ENCODE measurements at regions not wholly inside any gene's neighbourhood (a gene's known extent, or its start where the extent isn't known, plus 50 kb on each side); places are given as distances from the start of the nearest gene placed in this dataset.
"Not testable (repeated sequence)": the region's sequence is repeated elsewhere in the genome, so short reads cannot be mapped to it uniquely, and the experiment has no call there.

- no peaks in the 10 kb centered on the region for H3K4me1 ChIP-seq (ENCODE audit: control insufficient read depth in 5 of 5, insufficient read depth in 5 of 5, low read length in 5 of 5)
- no peaks in the 10 kb centered on the region for H3K36me3 ChIP-seq (ENCODE audit: control insufficient read depth in 5 of 5, insufficient read depth in 5 of 5, low read length in 5 of 5)
- no peak overlapping the region for H3K9ac ChIP-seq (ENCODE audit: low read length in 5 of 5)
- no peaks in the 10 kb centered on the region for H3K27me3 ChIP-seq (ENCODE audit: control insufficient read depth in 5 of 5, insufficient read depth in 4 of 5, low read length in 5 of 5)
- peaks cover 0 to 4% (median 0%) of the 10 kb centered on the region in 5 donors for H3K9me3 ChIP-seq (ENCODE audit: control insufficient read depth in 5 of 5, low read length in 5 of 5)
- no peak overlapping the region for H3K27ac ChIP-seq (ENCODE audit: low read depth, low read length)
- H3K4me3 ChIP-seq (ENCODE audit: low read depth in 1 of 5, low read length in 5 of 5) = no peak overlapping the region
Observed at GRCh38 chr5:34464829-34465228, 191.3 kb upstream of the RAI14 start.

DNA sequence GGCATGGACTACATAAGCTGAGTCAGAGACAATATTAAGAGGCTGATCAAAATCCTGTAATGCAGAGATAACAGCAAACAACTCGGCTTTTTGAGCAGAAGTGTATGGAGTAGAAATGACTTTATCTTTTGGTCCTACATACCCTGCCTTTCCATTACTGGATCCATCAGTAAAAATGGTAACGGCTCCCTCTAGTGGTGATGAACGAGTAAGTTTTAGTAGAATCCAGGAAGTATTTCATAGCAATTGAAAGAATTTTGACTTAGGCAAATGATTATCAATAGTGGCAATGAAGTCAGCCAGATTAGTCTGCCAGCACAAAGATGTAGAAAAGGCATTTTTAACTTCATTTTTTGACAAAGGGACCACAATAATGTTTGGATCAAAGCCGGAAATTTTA is 190.8 kb upstream of the RAI14 start:
- H3K27ac ChIP-seq (ENCODE audit: low read depth, low read length); H3K4me1 ChIP-seq (ENCODE audit: control insufficient read depth in 5 of 5, insufficient read depth in 5 of 5, low read length in 5 of 5); H3K4me3 ChIP-seq (ENCODE audit: low read depth in 1 of 5, low read length in 5 of 5); H3K36me3 ChIP-seq (ENCODE audit: control insufficient read depth in 5 of 5, insufficient read depth in 5 of 5, low read length in 5 of 5); H3K27me3 ChIP-seq (ENCODE audit: control insufficient read depth in 5 of 5, insufficient read depth in 4 of 5, low read length in 5 of 5); H3K9ac ChIP-seq (ENCODE audit: low read length in 5 of 5); H3K9me3 ChIP-seq (ENCODE audit: control insufficient read depth in 5 of 5, low read length in 5 of 5): not testable (repeated sequence)

GRCh38 chr5:34466519-34467388 is 189.4 kb upstream of the RAI14 start:
- H3K4me3 ChIP-seq (ENCODE audit: low read depth in 1 of 5, low read length in 5 of 5) = not testable (repeated sequence)

GRCh38 chr5:34467436-34467835 is 188.7 kb upstream of the RAI14 start:
- H3K36me3 ChIP-seq (ENCODE audit: control insufficient read depth in 5 of 5, insufficient read depth in 5 of 5, low read length in 5 of 5) = no peaks in the 10 kb centered on the region
- no peak overlapping the region for H3K4me3 ChIP-seq (ENCODE audit: low read depth in 1 of 5, low read length in 5 of 5)
- H3K27ac ChIP-seq (ENCODE audit: low read depth, low read length) = no peak overlapping the region
- H3K4me1 ChIP-seq (ENCODE audit: control insufficient read depth in 5 of 5, insufficient read depth in 5 of 5, low read length in 5 of 5) = no peaks in the 10 kb centered on the region
- no peak overlapping the region for H3K9ac ChIP-seq (ENCODE audit: low read length in 5 of 5)
- H3K27me3 ChIP-seq (ENCODE audit: control insufficient read depth in 5 of 5, insufficient read depth in 4 of 5, low read length in 5 of 5) = no peaks in the 10 kb centered on the region
- no peaks in the 10 kb centered on the region for H3K9me3 ChIP-seq (ENCODE audit: control insufficient read depth in 5 of 5, low read length in 5 of 5)

More at GRCh38 chr5:34466519-34467388, 189.4 kb upstream of the RAI14 start:
- not testable (repeated sequence) for H3K27ac ChIP-seq (ENCODE audit: low read depth, low read length); H3K27me3 ChIP-seq (ENCODE audit: control insufficient read depth in 5 of 5, insufficient read depth in 4 of 5, low read length in 5 of 5); H3K9ac ChIP-seq (ENCODE audit: low read length in 5 of 5); H3K36me3 ChIP-seq (ENCODE audit: control insufficient read depth in 5 of 5, insufficient read depth in 5 of 5, low read length in 5 of 5); H3K4me1 ChIP-seq (ENCODE audit: control insufficient read depth in 5 of 5, insufficient read depth in 5 of 5, low read length in 5 of 5); H3K9me3 ChIP-seq (ENCODE audit: control insufficient read depth in 5 of 5, low read length in 5 of 5)

GRCh38 chr5:34467984-34468383 is 188.1 kb upstream of the RAI14 start:
- H3K27me3 ChIP-seq (ENCODE audit: control insufficient read depth in 5 of 5, insufficient read depth in 4 of 5, low read length in 5 of 5); H3K4me1 ChIP-seq (ENCODE audit: control insufficient read depth in 5 of 5, insufficient read depth in 5 of 5, low read length in 5 of 5); H3K27ac ChIP-seq (ENCODE audit: low read depth, low read length); H3K9ac ChIP-seq (ENCODE audit: low read length in 5 of 5); H3K4me3 ChIP-seq (ENCODE audit: low read depth in 1 of 5, low read length in 5 of 5); H3K36me3 ChIP-seq (ENCODE audit: control insufficient read depth in 5 of 5, insufficient read depth in 5 of 5, low read length in 5 of 5); H3K9me3 ChIP-seq (ENCODE audit: control insufficient read depth in 5 of 5, low read length in 5 of 5): not testable (repeated sequence)

DNA sequence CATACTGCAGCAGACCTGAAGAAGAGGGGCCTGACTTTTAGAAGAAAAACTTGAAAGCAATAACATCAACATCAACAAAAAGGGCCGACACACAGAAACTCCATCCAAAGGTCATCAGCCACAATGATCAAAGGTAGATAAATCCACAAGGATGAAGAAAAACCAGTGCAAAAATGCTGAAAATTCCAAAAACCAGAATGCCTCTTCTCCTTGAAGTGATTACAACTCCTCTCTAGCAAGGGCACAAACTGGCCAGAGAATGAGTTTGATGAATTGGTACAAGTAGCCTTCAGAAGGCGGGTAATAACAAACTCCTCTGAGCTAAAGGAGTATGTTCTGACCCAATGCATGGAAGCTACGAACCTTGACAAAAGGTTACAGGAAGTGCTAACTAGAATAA is 186.2 kb upstream of the RAI14 start:
- H3K9ac ChIP-seq (ENCODE audit: low read length in 5 of 5) = no peak overlapping the region
- no peak overlapping the region for H3K4me3 ChIP-seq (ENCODE audit: low read depth in 1 of 5, low read length in 5 of 5)
- H3K27ac ChIP-seq (ENCODE audit: low read depth, low read length) = no peak overlapping the region
- H3K9me3 ChIP-seq (ENCODE audit: control insufficient read depth in 5 of 5, low read length in 5 of 5) = no peaks in the 10 kb centered on the region
- peaks cover 0 to 4% (median 0%) of the 10 kb centered on the region in 5 donors for H3K27me3 ChIP-seq (ENCODE audit: control insufficient read depth in 5 of 5, insufficient read depth in 4 of 5, low read length in 5 of 5)
- H3K36me3 ChIP-seq (ENCODE audit: control insufficient read depth in 5 of 5, insufficient read depth in 5 of 5, low read length in 5 of 5) = no peaks in the 10 kb centered on the region
- H3K4me1 ChIP-seq (ENCODE audit: control insufficient read depth in 5 of 5, insufficient read depth in 5 of 5, low read length in 5 of 5) = no peaks in the 10 kb centered on the region

- peaks cover 3 to 12% (median 4%) of the 10 kb centered on the region in 5 donors for H3K27me3 ChIP-seq (ENCODE audit: control insufficient read depth in 5 of 5, insufficient read depth in 4 of 5, low read length in 5 of 5)
- no peak overlapping the region for H3K4me3 ChIP-seq (ENCODE audit: low read depth in 1 of 5, low read length in 5 of 5)
- no peaks in the 10 kb centered on the region for H3K36me3 ChIP-seq (ENCODE audit: control insufficient read depth in 5 of 5, insufficient read depth in 5 of 5, low read length in 5 of 5)
- no peaks in the 10 kb centered on the region for H3K4me1 ChIP-seq (ENCODE audit: control insufficient read depth in 5 of 5, insufficient read depth in 5 of 5, low read length in 5 of 5)
- no peaks in the 10 kb centered on the region for H3K9me3 ChIP-seq (ENCODE audit: control insufficient read depth in 5 of 5, low read length in 5 of 5)
- H3K27ac ChIP-seq (ENCODE audit: low read depth, low read length) = no peak overlapping the region
- H3K9ac ChIP-seq (ENCODE audit: low read length in 5 of 5) = no peak overlapping the region
Observed at GRCh38 chr5:34474573-34475021, 181.5 kb upstream of the RAI14 start.

DNA sequence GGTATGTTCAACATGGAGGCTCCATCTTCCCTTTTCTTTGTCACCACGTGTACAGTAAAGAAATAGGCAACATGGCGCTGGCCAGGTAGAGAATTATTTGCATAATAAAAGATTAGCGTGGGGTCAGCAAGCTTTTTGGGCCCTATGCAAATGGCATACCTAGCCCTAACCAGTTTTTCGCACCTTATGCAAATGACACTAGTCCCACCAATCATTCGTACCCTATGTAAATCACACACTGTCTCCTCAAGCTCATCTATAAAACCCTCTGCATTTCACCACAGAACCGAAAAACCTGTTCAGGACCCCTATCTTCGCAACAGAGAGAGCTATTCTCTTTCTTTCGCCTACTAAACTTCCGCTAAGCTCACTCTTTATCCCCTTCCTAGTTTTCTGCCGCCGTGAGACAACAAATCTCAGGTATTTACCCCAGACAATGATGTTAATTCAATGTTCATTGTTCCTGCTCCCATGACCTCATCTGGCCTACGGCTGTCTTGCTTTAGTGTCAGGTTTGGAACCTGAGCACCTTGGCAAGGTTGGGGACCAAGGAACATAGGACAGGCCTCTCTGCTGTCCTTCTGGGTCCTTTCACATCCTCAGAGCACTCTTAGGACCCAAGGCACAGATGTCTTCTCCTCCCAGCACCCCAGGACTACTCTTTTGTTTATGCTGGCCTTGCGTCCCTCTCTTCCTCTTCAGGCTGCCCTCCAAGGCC is 180.7 kb upstream of the RAI14 start:
- no peaks in the 10 kb centered on the region for H3K4me1 ChIP-seq (ENCODE audit: control insufficient read depth in 5 of 5, insufficient read depth in 5 of 5, low read length in 5 of 5)
- peaks cover 3 to 12% (median 4%) of the 10 kb centered on the region in 5 donors for H3K27me3 ChIP-seq (ENCODE audit: control insufficient read depth in 5 of 5, insufficient read depth in 4 of 5, low read length in 5 of 5)
- no peak overlapping the region for H3K4me3 ChIP-seq (ENCODE audit: low read depth in 1 of 5, low read length in 5 of 5)

DNA sequence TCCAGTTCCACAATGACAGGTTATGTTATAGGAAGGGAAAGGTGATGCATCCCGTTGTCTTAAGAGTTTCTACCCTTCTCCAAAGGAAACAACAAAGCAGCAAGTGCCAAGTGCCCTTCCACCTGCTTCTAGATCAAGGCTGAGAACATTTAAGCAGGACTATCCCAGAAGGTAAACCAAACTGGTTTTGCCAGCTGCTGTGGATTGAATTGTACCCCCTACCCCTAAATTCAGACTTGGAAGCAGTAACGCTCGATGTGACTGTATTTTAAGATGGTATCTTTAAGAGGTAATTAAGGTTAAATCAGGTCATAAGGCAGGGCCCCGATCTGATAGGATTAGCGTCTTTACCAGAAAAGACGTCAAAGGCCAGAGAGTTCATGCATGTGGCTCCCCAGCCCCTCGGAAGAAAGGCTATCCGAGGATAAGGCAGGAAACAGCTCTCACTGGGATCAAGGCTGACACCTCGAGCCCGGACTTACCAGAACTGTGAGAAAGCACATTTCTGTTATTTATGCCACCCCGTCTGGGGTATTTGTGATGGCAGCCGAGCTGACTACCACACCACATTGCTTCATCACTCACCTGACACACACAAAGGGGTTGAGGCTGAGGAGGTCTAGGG is 179.1 kb upstream of the RAI14 start:
- H3K9ac ChIP-seq (ENCODE audit: low read length in 5 of 5) = no peak overlapping the region
- peaks cover 3 to 12% (median 4%) of the 10 kb centered on the region in 5 donors for H3K27me3 ChIP-seq (ENCODE audit: control insufficient read depth in 5 of 5, insufficient read depth in 4 of 5, low read length in 5 of 5)

More for the DNA sequence above, 180.7 kb upstream of the RAI14 start:
- Histone ChIP-seq H3K9ac (ENCODE audit: low read length in 5 of 5) (no peak overlapping the region), H3K27ac (ENCODE audit: low read depth, low read length) (no peak overlapping the region), H3K9me3 (ENCODE audit: control insufficient read depth in 5 of 5, low read length in 5 of 5) (no peaks in the 10 kb centered on the region), H3K36me3 (ENCODE audit: control insufficient read depth in 5 of 5, insufficient read depth in 5 of 5, low read length in 5 of 5) (no peaks in the 10 kb centered on the region)

More for the DNA sequence above, 179.1 kb upstream of the RAI14 start:
- Histone ChIP-seq H3K9me3 (ENCODE audit: control insufficient read depth in 5 of 5, low read length in 5 of 5) (peaks cover 0 to 1% (median 1%) of the 10 kb centered on the region in 5 donors), H3K4me3 (ENCODE audit: low read depth in 1 of 5, low read length in 5 of 5) (no peak overlapping the region), H3K4me1 (ENCODE audit: control insufficient read depth in 5 of 5, insufficient read depth in 5 of 5, low read length in 5 of 5) (no peaks in the 10 kb centered on the region), H3K36me3 (ENCODE audit: control insufficient read depth in 5 of 5, insufficient read depth in 5 of 5, low read length in 5 of 5) (no peaks in the 10 kb centered on the region), H3K27ac (ENCODE audit: low read depth, low read length) (no peak overlapping the region)
